ENCODE measurements at regions not wholly inside any gene's neighbourhood (a gene's known extent, or its start where the extent isn't known, plus 50 kb on each side); places are given as distances from the start of the nearest gene placed in this dataset.

DNA sequence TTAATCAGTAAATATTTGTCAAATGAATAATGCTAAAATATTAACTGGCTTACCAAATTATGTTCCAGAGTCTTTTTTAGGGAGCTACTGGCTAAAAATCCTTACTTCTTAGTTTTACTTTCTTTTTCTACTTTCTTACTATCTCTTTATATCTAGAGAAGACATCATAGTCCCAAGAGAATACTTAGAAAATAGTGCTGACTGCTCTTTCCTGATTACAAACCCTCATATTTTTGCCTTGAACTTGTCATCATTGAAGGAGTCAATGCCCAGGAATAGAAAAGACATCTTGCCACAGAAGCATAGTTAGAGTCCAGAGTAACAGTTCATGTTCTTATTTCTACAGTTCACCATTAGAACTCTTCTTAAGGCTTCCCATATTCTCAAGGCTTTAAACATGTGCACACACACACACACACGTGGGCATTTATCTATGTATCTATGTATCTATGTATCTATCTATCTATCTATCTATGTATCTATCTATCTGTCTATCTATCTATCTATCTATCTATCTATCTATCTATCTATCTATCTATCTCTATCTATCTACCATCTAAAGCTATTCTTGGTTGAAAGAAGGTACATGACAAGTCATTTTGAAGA lies 654.3 kb downstream of the ANXA1 start:
- H3K27ac Mint-ChIP-seq: no peak overlapping the region

More for the DNA sequence above, 654.3 kb downstream of the ANXA1 start:
- H3K79me2 ChIP-seq (replicated peaks; ENCODE audit: insufficient read depth): no peaks in the 10 kb centered on the region
- H3K4me1 ChIP-seq (ENCODE audit: insufficient read depth): peaks cover 10% of the 10 kb centered on the region
- Mint-ChIP-seq H3K4me1 (peaks cover 9% of the 10 kb centered on the region; the same call in 2 of the 3 replicates), H3K9me3 (no peaks in the 10 kb centered on the region), H3K4me3 (no peak overlapping the region), H3K27me3 (ENCODE audit: insufficient read depth, low read depth, poor library complexity) (no peaks in the 10 kb centered on the region), H3K36me3 (ENCODE audit: low read depth) (no peaks in the 10 kb centered on the region)
- DNase-seq (ENCODE audit: low spot score): no peak
- no peaks in the 10 kb centered on the region for H3F3A ChIP-seq (replicated peaks; ENCODE audit: low read depth)
- no peaks in the 10 kb centered on the region for H3K9me2 ChIP-seq (ENCODE audit: insufficient read depth)
- H3K4me3 ChIP-seq: no peak overlapping the region
- H3K27me3 ChIP-seq (ENCODE audit: insufficient read depth): no peaks in the 10 kb centered on the region
- no peaks in the 10 kb centered on the region for H4K20me1 ChIP-seq (replicated peaks; ENCODE audit: insufficient read depth)
- H3K36me3 ChIP-seq (ENCODE audit: insufficient read depth): no peaks in the 10 kb centered on the region
- H2AFZ ChIP-seq: no peak overlapping the region
- TF ChIP-seq, protein P1, sequence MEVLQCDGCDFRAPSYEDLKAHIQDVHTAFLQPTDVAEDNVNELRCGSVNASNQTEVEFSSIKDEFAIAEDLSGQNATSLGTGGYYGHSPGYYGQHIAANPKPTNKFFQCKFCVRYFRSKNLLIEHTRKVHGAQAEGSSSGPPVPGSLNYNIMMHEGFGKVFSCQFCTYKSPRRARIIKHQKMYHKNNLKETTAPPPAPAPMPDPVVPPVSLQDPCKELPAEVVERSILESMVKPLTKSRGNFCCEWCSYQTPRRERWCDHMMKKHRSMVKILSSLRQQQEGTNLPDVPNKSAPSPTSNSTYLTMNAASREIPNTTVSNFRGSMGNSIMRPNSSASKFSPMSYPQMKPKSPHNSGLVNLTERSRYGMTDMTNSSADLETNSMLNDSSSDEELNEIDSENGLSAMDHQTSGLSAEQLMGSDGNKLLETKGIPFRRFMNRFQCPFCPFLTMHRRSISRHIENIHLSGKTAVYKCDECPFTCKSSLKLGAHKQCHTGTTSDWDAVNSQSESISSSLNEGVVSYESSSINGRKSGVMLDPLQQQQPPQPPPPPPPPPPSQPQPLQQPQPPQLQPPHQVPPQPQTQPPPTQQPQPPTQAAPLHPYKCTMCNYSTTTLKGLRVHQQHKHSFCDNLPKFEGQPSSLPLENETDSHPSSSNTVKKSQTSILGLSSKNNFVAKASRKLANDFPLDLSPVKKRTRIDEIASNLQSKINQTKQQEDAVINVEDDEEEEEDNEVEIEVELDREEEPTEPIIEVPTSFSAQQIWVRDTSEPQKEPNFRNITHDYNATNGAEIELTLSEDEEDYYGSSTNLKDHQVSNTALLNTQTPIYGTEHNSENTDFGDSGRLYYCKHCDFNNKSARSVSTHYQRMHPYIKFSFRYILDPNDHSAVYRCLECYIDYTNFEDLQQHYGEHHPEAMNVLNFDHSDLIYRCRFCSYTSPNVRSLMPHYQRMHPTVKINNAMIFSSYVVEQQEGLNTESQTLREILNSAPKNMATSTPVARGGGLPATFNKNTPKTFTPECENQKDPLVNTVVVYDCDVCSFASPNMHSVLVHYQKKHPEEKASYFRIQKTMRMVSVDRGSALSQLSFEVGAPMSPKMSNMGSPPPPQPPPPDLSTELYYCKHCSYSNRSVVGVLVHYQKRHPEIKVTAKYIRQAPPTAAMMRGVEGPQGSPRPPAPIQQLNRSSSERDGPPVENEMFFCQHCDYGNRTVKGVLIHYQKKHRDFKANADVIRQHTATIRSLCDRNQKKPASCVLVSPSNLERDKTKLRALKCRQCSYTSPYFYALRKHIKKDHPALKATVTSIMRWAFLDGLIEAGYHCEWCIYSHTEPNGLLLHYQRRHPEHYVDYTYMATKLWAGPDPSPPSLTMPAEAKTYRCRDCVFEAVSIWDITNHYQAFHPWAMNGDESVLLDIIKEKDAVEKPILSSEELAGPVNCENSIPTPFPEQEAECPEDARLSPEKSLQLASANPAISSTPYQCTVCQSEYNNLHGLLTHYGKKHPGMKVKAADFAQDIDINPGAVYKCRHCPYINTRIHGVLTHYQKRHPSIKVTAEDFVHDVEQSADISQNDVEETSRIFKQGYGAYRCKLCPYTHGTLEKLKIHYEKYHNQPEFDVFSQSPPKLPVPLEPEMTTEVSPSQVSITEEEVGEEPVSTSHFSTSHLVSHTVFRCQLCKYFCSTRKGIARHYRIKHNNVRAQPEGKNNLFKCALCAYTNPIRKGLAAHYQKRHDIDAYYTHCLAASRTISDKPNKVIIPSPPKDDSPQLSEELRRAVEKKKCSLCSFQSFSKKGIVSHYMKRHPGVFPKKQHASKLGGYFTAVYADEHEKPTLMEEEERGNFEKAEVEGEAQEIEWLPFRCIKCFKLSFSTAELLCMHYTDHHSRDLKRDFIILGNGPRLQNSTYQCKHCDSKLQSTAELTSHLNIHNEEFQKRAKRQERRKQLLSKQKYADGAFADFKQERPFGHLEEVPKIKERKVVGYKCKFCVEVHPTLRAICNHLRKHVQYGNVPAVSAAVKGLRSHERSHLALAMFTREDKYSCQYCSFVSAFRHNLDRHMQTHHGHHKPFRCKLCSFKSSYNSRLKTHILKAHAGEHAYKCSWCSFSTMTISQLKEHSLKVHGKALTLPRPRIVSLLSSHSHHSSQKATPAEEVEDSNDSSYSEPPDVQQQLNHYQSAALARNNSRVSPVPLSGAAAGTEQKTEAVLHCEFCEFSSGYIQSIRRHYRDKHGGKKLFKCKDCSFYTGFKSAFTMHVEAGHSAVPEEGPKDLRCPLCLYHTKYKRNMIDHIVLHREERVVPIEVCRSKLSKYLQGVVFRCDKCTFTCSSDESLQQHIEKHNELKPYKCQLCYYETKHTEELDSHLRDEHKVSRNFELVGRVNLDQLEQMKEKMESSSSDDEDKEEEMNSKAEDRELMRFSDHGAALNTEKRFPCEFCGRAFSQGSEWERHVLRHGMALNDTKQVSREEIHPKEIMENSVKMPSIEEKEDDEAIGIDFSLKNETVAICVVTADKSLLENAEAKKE (CRISPR knock-in tag; IDR thresholded peaks at IDR 0.05): no peak
- TF ChIP-seq ZNF114 (CRISPR knock-in tag; IDR thresholded peaks at IDR 0.05) (no peak), POLR2AphosphoS5 (IDR thresholded peaks at IDR 0.05; ENCODE audit: low read depth) (no peak), STAT1 (IDR thresholded peaks at IDR 0.05; ENCODE audit: unreplicated experiment) (no peak), JUNB (IDR thresholded peaks at IDR 0.05; ENCODE audit: unreplicated experiment) (no peak), CREB1 (CRISPR knock-in tag; IDR thresholded peaks at IDR 0.05; ENCODE audit: low read depth) (no peak), ZNF331 (CRISPR knock-in tag; IDR thresholded peaks at IDR 0.05; ENCODE audit: low read depth) (no peak), EZH2phosphoT487 (IDR thresholded peaks at IDR 0.05; ENCODE audit: unreplicated experiment) (no peak)
- TF ChIP-seq, protein P2, sequence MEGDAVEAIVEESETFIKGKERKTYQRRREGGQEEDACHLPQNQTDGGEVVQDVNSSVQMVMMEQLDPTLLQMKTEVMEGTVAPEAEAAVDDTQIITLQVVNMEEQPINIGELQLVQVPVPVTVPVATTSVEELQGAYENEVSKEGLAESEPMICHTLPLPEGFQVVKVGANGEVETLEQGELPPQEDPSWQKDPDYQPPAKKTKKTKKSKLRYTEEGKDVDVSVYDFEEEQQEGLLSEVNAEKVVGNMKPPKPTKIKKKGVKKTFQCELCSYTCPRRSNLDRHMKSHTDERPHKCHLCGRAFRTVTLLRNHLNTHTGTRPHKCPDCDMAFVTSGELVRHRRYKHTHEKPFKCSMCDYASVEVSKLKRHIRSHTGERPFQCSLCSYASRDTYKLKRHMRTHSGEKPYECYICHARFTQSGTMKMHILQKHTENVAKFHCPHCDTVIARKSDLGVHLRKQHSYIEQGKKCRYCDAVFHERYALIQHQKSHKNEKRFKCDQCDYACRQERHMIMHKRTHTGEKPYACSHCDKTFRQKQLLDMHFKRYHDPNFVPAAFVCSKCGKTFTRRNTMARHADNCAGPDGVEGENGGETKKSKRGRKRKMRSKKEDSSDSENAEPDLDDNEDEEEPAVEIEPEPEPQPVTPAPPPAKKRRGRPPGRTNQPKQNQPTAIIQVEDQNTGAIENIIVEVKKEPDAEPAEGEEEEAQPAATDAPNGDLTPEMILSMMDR (conservative IDR thresholded peaks at IDR 0.05; ENCODE audit: low read depth in 2 of 2): no peak
- TF ChIP-seq, protein P3, sequence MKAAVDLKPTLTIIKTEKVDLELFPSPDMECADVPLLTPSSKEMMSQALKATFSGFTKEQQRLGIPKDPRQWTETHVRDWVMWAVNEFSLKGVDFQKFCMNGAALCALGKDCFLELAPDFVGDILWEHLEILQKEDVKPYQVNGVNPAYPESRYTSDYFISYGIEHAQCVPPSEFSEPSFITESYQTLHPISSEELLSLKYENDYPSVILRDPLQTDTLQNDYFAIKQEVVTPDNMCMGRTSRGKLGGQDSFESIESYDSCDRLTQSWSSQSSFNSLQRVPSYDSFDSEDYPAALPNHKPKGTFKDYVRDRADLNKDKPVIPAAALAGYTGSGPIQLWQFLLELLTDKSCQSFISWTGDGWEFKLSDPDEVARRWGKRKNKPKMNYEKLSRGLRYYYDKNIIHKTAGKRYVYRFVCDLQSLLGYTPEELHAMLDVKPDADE (IDR thresholded peaks at IDR 0.05): no peak
- no peak for ATAC-seq
- H3K27ac ChIP-seq (ENCODE audit: low read depth): no peak overlapping the region
- H3K4me2 ChIP-seq: no peak overlapping the region
